IMR-90 (cell line): ENCODE measurements at regions not wholly inside any gene's neighbourhood (a gene's known extent, or its start where the extent isn't known, plus 50 kb on each side); places are given as distances from the start of the nearest gene placed in this dataset.

ENCODE experiments used
- ATAC-seq: fragments of 200-7000 bp; cut with Tn5 transposase; 2 replicates; pipeline ENCODE4 v1.9.1; 2020; ENCODE audit warnings: low read depth, mild to moderate bottlenecking, moderate library complexity
- BruUV-seq: library from RNA; stranded (reverse); fragments of 400-500 nt; replicated peaks from 2 replicates; lab custom pipeline; 2021; lab: Mats Ljungman, UMichigan
- CTCF ChIA-PET: fragments of 300-600 bp; formaldehyde crosslinking; extraction: SDS; loops from one replicate; lab custom pipeline; 2021; ENCODE audit warnings: antibody characterized with exemption; lab: Yijun Ruan, JAX
- POLR2A ChIA-PET: fragments of 300-600 bp; sonication (Branson Sonifier 250); formaldehyde crosslinking; loops from one replicate; lab custom pipeline; 2022; ENCODE audit warnings: antibody characterized with exemption; ENCODE audit not compliant: unreplicated experiment; lab: Charles Lee
- DNase-seq: peaks from one replicate; pipeline ENCODE4 v3.0.0; 2013
- H2AFZ ChIP-seq: replicated peaks from 2 replicates; pipeline ENCODE3; 2013; ENCODE audit warnings: low read length, mild to moderate bottlenecking; ENCODE audit not compliant: poor library complexity
- H2AK5ac ChIP-seq: 2 replicates; pipeline ENCODE4 v1.6.1; 2013; ENCODE audit warnings: low read depth, low read length, inconsistent platforms
- H2AK9ac ChIP-seq: replicated peaks from 2 replicates; pipeline ENCODE3; 2013; ENCODE audit warnings: mild to moderate bottlenecking, low read depth, low read length, moderate library complexity; ENCODE audit not compliant: poor library complexity
- H2BK120ac ChIP-seq: 2 replicates; pipeline ENCODE4 v1.6.1; 2013; ENCODE audit warnings: low read depth, low read length, inconsistent platforms
- H2BK15ac ChIP-seq: 3 replicates; pipeline ENCODE4 v1.6.1; 2013; ENCODE audit warnings: low read depth, low read length, inconsistent platforms
- H2BK20ac ChIP-seq: 2 replicates; pipeline ENCODE4 v1.6.1; 2013; ENCODE audit warnings: low read depth, mild to moderate bottlenecking, inconsistent platforms, low read length, moderate library complexity
- H2BK5ac ChIP-seq: 2 replicates; pipeline ENCODE4 v1.6.1; 2013; ENCODE audit warnings: mild to moderate bottlenecking, low read depth, low read length, inconsistent platforms; ENCODE audit not compliant: poor library complexity, severe bottlenecking
- H3K14ac ChIP-seq: replicated peaks from 2 replicates; pipeline ENCODE4 v1.6.1; 2013; ENCODE audit warnings: low read depth, low read length, inconsistent platforms
- H3K18ac ChIP-seq: 2 replicates; pipeline ENCODE4 v1.6.1; 2013; ENCODE audit warnings: low read depth, low read length, control low read depth
- H3K23ac ChIP-seq: 2 replicates; pipeline ENCODE4 v1.6.1; 2013; ENCODE audit warnings: low read depth, low read length, inconsistent platforms
- H3K27ac ChIP-seq: 2 replicates; pipeline ENCODE4 v1.5.1; 2013; ENCODE audit warnings: mild to moderate bottlenecking, control low read depth, low read length; ENCODE audit not compliant: insufficient read depth
- H3K27me3 ChIP-seq: 2 replicates; pipeline ENCODE4 v1.6.1; 2013; ENCODE audit warnings: low read length; ENCODE audit not compliant: control insufficient read depth, insufficient read depth
- H3K36me3 ChIP-seq: 2 replicates; pipeline ENCODE4 v1.6.1; 2013; ENCODE audit warnings: low read length, mixed read lengths; ENCODE audit not compliant: control insufficient read depth, insufficient read depth
- H3K4ac ChIP-seq: 2 replicates; pipeline ENCODE4 v1.6.1; 2013; ENCODE audit warnings: low read depth, low read length, inconsistent platforms
- H3K4me1 ChIP-seq: 2 replicates; pipeline ENCODE4 v1.6.1; 2013; ENCODE audit warnings: low read length, mixed read lengths; ENCODE audit not compliant: control insufficient read depth, insufficient read depth
- H3K4me2 ChIP-seq: 2 replicates; pipeline ENCODE4 v1.6.1; 2013; ENCODE audit warnings: low read depth, mild to moderate bottlenecking, control low read depth, low read length, moderate library complexity
- H3K4me3 ChIP-seq: 2 replicates; pipeline ENCODE4 v1.5.1; 2013; ENCODE audit warnings: low read depth, mild to moderate bottlenecking, control low read depth, low read length, moderate library complexity; ENCODE audit not compliant: insufficient read depth
- H3K56ac ChIP-seq: 2 replicates; pipeline ENCODE4 v1.6.1; 2013; ENCODE audit warnings: low read length, inconsistent platforms; ENCODE audit not compliant: insufficient read depth; ENCODE audit errors: extremely low read depth
- H3K79me1 ChIP-seq, 2 experiments: 2 replicates each; pipeline ENCODE4 v1.6.1; 2013; ENCODE audit warnings: low read length in 2 of 2, inconsistent platforms in 1 of 2, low read depth in 1 of 2
- H3K9ac ChIP-seq: 2 replicates; pipeline ENCODE4 v1.6.1; 2013; ENCODE audit warnings: low read depth, low read length, control low read depth
- H3K9me1 ChIP-seq: 2 replicates; pipeline ENCODE4 v1.6.1; 2013; ENCODE audit warnings: low read length, inconsistent platforms; ENCODE audit not compliant: insufficient read depth
- H3K9me3 ChIP-seq: 2 replicates; pipeline ENCODE4 v1.6.1; 2013; ENCODE audit warnings: low read length; ENCODE audit not compliant: control insufficient read depth, insufficient read depth
- H4K20me1 ChIP-seq: 2 replicates; pipeline ENCODE4 v1.6.1; 2013; ENCODE audit warnings: low read length, inconsistent platforms; ENCODE audit not compliant: insufficient read depth
- H4K5ac ChIP-seq: 2 replicates; pipeline ENCODE4 v1.6.1; 2013; ENCODE audit warnings: mild to moderate bottlenecking, low read depth, low read length, control low read depth
- H4K8ac ChIP-seq, 2 experiments: 2 replicates each; pipeline ENCODE4 v1.6.1; 2013; ENCODE audit warnings: low read depth in 2 of 2, low read length in 2 of 2, control low read depth in 1 of 2, inconsistent platforms in 1 of 2
- H4K91ac ChIP-seq: 2 replicates; pipeline ENCODE4 v1.6.1; 2013; ENCODE audit warnings: low read depth, low read length, inconsistent platforms; ENCODE audit not compliant: insufficient read depth
- CEBPB ChIP-seq: IDR thresholded peaks from 2 replicates; pipeline ENCODE4 v1.6.1; 2012; ENCODE audit warnings: low read depth, low read length, improper control_type of control experiment
- FOS ChIP-seq: fragments of 150-350 bp; IDR thresholded peaks from 2 replicates; pipeline ENCODE4 v1.6.1; 2016; ENCODE audit warnings: low read depth, low read length
- MAZ ChIP-seq: IDR thresholded peaks from 2 replicates; pipeline ENCODE4 v1.6.1; 2012; ENCODE audit warnings: low read depth, mild to moderate bottlenecking, low read length, improper control_type of control experiment, moderate library complexity, borderline replicate concordance
- NFE2L2 ChIP-seq: fragments of 150-350 bp; IDR thresholded peaks from 2 replicates; pipeline ENCODE4 v1.6.1; 2016; ENCODE audit warnings: low read depth, mild to moderate bottlenecking, low read length
- RAD21 ChIP-seq: IDR thresholded peaks from 2 replicates; pipeline ENCODE4 v1.6.1; 2012; ENCODE audit warnings: low read length, improper control_type of control experiment
- RCOR1 ChIP-seq: IDR thresholded peaks from 2 replicates; pipeline ENCODE4 v1.6.1; 2012; ENCODE audit warnings: mild to moderate bottlenecking, low read length, improper control_type of control experiment; ENCODE audit not compliant: insufficient replicate concordance
- RFX5 ChIP-seq: IDR thresholded peaks from 2 replicates; pipeline ENCODE4 v1.8.0; 2012; ENCODE audit warnings: low read depth, mild to moderate bottlenecking, low read length, moderate library complexity
- WGBS, 2 experiments: methylation state at CpG; one replicate each; pipeline versions ENCODE4 v1.1.5 to v1.1.7; 2013; ENCODE audit warnings: missing lambda C conversion rate in 2 of 2; ENCODE audit not compliant: insufficient read length in 1 of 2; ENCODE audit errors: extremely low coverage in 2 of 2; 5-methylcytosine and 5-hydroxymethylcytosine counted together
- dilution Hi-C: fragments of 300-500 bp; cut with HindIII; formaldehyde crosslinking; loops from one replicate; pipeline ENCODE4 v1.14.3; 2018; ENCODE audit warnings: low sequenced_read_pairs; ENCODE audit not compliant: unreplicated experiment
- in situ Hi-C: fragments of 300-500 bp; cut with MboI; formaldehyde crosslinking; loops from 3 replicates; pipeline ENCODE4 v1.14.3; 2019; ENCODE audit warnings: low sequenced_read_pairs, inconsistent platforms, mixed read lengths
- intact Hi-C: fragments of 100-400 bp; cut with micrococcal nuclease; formaldehyde crosslinking; loops from 2 replicates; pipeline ENCODE4 v1.10.0; 2022

GRCh38 chr2:194395818-194396217 lies 1261.2 kb upstream of the SLC39A10 start:
- intact Hi-C loops (no loop called here), in situ Hi-C loops (no loop called here), dilution Hi-C loops (no loop called here)
- ChIA-PET CTCF (no interaction called here), POLR2A (no interaction called here)
- TF ChIP-seq FOS (no peak), RCOR1 (no peak), MAZ (no peak), RAD21 (no peak), RFX5 (no peak), CEBPB (no peak), NFE2L2 (no peak)
- H2BK5ac ChIP-seq = no peak overlapping the region
- no peak overlapping the region for H4K5ac ChIP-seq
- no peaks in the 10 kb centered on the region for H3K9me1 ChIP-seq
- no peak overlapping the region for H3K9ac ChIP-seq
- H3K56ac ChIP-seq = no peak overlapping the region
- H4K91ac ChIP-seq = no peak overlapping the region
- no peaks in the 10 kb centered on the region for H3K36me3 ChIP-seq
- no peak overlapping the region for H2AK5ac ChIP-seq
- WGBS, 2 experiments = no CpG with 5 or more reads among the region's 3 CpGs
- no peak overlapping the region for H3K23ac ChIP-seq
- no peak overlapping the region for H2BK120ac ChIP-seq
- no peak overlapping the region for H3K18ac ChIP-seq
- H2BK20ac ChIP-seq = no peak overlapping the region
- no peaks in the 10 kb centered on the region for H3K79me1 ChIP-seq
- H2AFZ ChIP-seq = no peak overlapping the region
- no peaks in the 10 kb centered on the region for H3K4me1 ChIP-seq
- H3K27me3 ChIP-seq = no peaks in the 10 kb centered on the region
- no peak overlapping the region for H2BK15ac ChIP-seq
- H3K14ac ChIP-seq = no peak overlapping the region
- no peak overlapping the region for H4K8ac ChIP-seq
- ATAC-seq = no peak
- no peak overlapping the region for H3K27ac ChIP-seq
- no peak for DNase-seq
- no peak overlapping the region for H3K4me2 ChIP-seq
- no peak overlapping the region for H3K4me3 ChIP-seq
- no peak overlapping the region for H3K4ac ChIP-seq
- H4K20me1 ChIP-seq = no peaks in the 10 kb centered on the region
- H3K9me3 ChIP-seq = peaks cover 5% of the 10 kb centered on the region
- no peak overlapping the region for H2AK9ac ChIP-seq
- no TSS peak for BruUV-seq
